Neural progenitor cell (in vitro differentiated cells): ENCODE measurements at regions not wholly inside any gene's neighbourhood (a gene's known extent, or its start where the extent isn't known, plus 50 kb on each side); places are given as distances from the start of the nearest gene placed in this dataset.

ENCODE experiments used
- EZH2 ChIP-seq: fragments of 200-600 bp; sonication (generic); IDR thresholded peaks from 2 replicates; pipeline ENCODE4 v1.6.1; 2017; ENCODE audit warnings: antibody characterized with exemption, mild to moderate bottlenecking, moderate library complexity
- EZH2phosphoT487 ChIP-seq: fragments of 200-600 bp; sonication (generic); IDR thresholded peaks from 2 replicates; pipeline ENCODE4 v1.6.1; 2017; ENCODE audit warnings: antibody characterized with exemption
- TF ChIP-seq, protein P1 (sequence below): fragments of 200-600 bp; sonication (generic); IDR thresholded peaks from 2 replicates; pipeline ENCODE4 v1.5.1; 2017; ENCODE audit warnings: antibody characterized with exemption, mild to moderate bottlenecking

DNA sequence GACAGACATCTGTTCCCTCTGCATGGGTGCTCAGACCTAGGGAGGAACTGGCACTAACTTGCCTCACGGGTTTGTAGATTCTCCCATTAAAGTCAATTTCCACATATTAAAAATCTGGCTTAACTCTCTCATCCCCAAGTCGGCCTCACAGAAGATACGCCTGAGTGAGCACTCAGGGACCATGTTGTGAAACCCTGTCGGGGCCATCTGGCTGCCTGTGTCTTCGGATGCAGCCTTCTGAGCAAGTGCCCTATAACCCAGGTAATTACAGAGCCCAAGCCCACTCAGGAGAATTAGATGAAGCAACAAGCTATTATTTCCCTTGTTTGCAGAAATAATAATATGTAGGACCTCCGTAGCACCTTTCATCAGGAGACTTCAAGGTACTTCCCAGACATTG lies 219.3 kb upstream of the GLI3 start:
- TF ChIP-seq EZH2: no peak
- TF ChIP-seq, protein P1, sequence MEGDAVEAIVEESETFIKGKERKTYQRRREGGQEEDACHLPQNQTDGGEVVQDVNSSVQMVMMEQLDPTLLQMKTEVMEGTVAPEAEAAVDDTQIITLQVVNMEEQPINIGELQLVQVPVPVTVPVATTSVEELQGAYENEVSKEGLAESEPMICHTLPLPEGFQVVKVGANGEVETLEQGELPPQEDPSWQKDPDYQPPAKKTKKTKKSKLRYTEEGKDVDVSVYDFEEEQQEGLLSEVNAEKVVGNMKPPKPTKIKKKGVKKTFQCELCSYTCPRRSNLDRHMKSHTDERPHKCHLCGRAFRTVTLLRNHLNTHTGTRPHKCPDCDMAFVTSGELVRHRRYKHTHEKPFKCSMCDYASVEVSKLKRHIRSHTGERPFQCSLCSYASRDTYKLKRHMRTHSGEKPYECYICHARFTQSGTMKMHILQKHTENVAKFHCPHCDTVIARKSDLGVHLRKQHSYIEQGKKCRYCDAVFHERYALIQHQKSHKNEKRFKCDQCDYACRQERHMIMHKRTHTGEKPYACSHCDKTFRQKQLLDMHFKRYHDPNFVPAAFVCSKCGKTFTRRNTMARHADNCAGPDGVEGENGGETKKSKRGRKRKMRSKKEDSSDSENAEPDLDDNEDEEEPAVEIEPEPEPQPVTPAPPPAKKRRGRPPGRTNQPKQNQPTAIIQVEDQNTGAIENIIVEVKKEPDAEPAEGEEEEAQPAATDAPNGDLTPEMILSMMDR: no peak
- no peak for TF ChIP-seq EZH2phosphoT487
